HepG2 (cell line): ENCODE measurements at regions not wholly inside any gene's neighbourhood (a gene's known extent, or its start where the extent isn't known, plus 50 kb on each side); places are given as distances from the start of the nearest gene placed in this dataset.

ENCODE experiments used
- ATAC-seq: fragments of 200-7000 bp; cut with Tn5 transposase; 3 replicates; pipeline ENCODE4 v1.9.1; 2020; ENCODE audit warnings: mild to moderate bottlenecking, moderate library complexity
- BruUV-seq: library from RNA; stranded (reverse); fragments of 400-500 nt; replicated peaks from 2 replicates; lab custom pipeline; 2021; lab: Mats Ljungman, UMichigan
- CTCF ChIA-PET: fragments of 300-600 bp; formaldehyde crosslinking; extraction: SDS; loops from one replicate; lab custom pipeline; 2021; ENCODE audit warnings: low total read pairs, inconsistent platforms, low intra/inter-chr PET ratio; lab: Yijun Ruan, JAX
- POLR2A ChIA-PET: fragments of 350-600 bp; sonication (Branson Sonifier 250); formaldehyde crosslinking; loops from one replicate; lab custom pipeline; 2020; ENCODE audit warnings: antibody characterized with exemption, inconsistent platforms; lab: Yijun Ruan, JAX
- DNase-seq: peaks from one replicate; pipeline ENCODE4 v3.0.0-alpha.2; 2015; ENCODE audit warnings: low spot score
- FAIRE-seq: peaks from 3 replicates; lab custom pipeline; 2011; peaks lifted over from hg19 to GRCh38; lab: Jason Lieb, UNC
- H2AFZ ChIP-seq: one replicate; pipeline ENCODE4 v1.6.1; 2011; ENCODE audit warnings: low read length, inconsistent platforms
- H3K27ac ChIP-seq: fragments of 300-600 bp; 3 replicates; pipeline ENCODE4 v1.8.0; 2011; ENCODE audit warnings: mixed run types, mild to moderate bottlenecking, mixed read lengths, low read length, inconsistent platforms; ENCODE audit not compliant: insufficient read depth; ENCODE audit errors: extremely low read length
- H3K27me3 ChIP-seq, 2 experiments: fragments of 200-600 bp in 1 of 2; 2 replicates in 1 of 2; 3 replicates in 1 of 2; pipeline versions ENCODE4 v1.6.0 to v1.8.0; 2011; ENCODE audit warnings: low read length in 2 of 2, mild to moderate bottlenecking in 2 of 2, moderate library complexity in 2 of 2, inconsistent platforms in 1 of 2; ENCODE audit not compliant: insufficient read depth in 2 of 2, control insufficient read depth in 1 of 2
- H3K36me3 ChIP-seq, 2 experiments: fragments of 200-600 bp in 1 of 2; replicated peaks in 1 of 2; 2 replicates in 1 of 2; 3 replicates in 1 of 2; pipeline versions ENCODE4 v1.5.1 to v1.8.0; 2011; ENCODE audit warnings: low read length in 2 of 2, inconsistent platforms in 1 of 2; ENCODE audit not compliant: insufficient read depth in 2 of 2, control insufficient read depth in 1 of 2
- H3K4me1 ChIP-seq: 2 replicates; pipeline ENCODE4 v1.5.1; 2012; ENCODE audit warnings: low read length, inconsistent platforms; ENCODE audit not compliant: insufficient read depth
- H3K4me2 ChIP-seq: 2 replicates; pipeline ENCODE4 v1.6.0; 2011; ENCODE audit warnings: low read depth, low read length, inconsistent platforms
- H3K4me3 ChIP-seq, 3 experiments: fragments of 200-600 bp in 1 of 3; sonication (generic), shearing (Covaris generic) in 1 of 3; replicated peaks in 1 of 3; 2 replicates each; pipeline ENCODE4 v1.5.1; 2011 to 2016; ENCODE audit warnings: low read length in 3 of 3, inconsistent platforms in 2 of 3, low read depth in 2 of 3, mild to moderate bottlenecking in 2 of 3, control low read depth in 1 of 3, mixed read lengths in 1 of 3; ENCODE audit not compliant: insufficient read depth in 1 of 3
- H3K79me2 ChIP-seq: one replicate; pipeline ENCODE4 v1.6.1; 2011; ENCODE audit warnings: low read length, inconsistent platforms; ENCODE audit not compliant: insufficient read depth
- H3K9ac ChIP-seq: 2 replicates; pipeline ENCODE4 v1.6.0; 2011; ENCODE audit warnings: mild to moderate bottlenecking, low read depth, low read length, inconsistent platforms; ENCODE audit not compliant: insufficient read depth
- H3K9me3 ChIP-seq: 2 replicates; pipeline ENCODE4 v1.5.1; 2012; ENCODE audit warnings: mild to moderate bottlenecking, low read length
- H4K20me1 ChIP-seq: 2 replicates; pipeline ENCODE4 v1.6.0; 2011; ENCODE audit warnings: inconsistent platforms, mild to moderate bottlenecking, low read length, moderate library complexity; ENCODE audit not compliant: insufficient read depth
- AFF4 ChIP-seq: sonication (generic); formaldehyde crosslinking; IDR thresholded peaks from 2 replicates; pipeline ENCODE4 v1.4.0; 2020; ENCODE audit warnings: missing genetic modification reagents
- ARNT ChIP-seq: fragments of 450-650 bp; IDR thresholded peaks from 2 replicates; pipeline ENCODE4 v1.6.1; 2017
- GABPB1 ChIP-seq: IDR thresholded peaks from 2 replicates; pipeline ENCODE4 v1.6.1; 2016; ENCODE audit warnings: mild to moderate bottlenecking, missing genetic modification reagents, moderate library complexity, missing compliant biosample characterization
- MED13 ChIP-seq: sonication (generic); formaldehyde crosslinking; IDR thresholded peaks from 2 replicates; pipeline ENCODE4 v1.5.0; 2020; ENCODE audit warnings: missing genetic modification reagents
- MTF1 ChIP-seq: sonication (generic); formaldehyde crosslinking; IDR thresholded peaks from 2 replicates; pipeline ENCODE4 v1.5.0; 2020; ENCODE audit warnings: missing genetic modification reagents
- PCBP1 ChIP-seq: fragments of 200-400 bp; formaldehyde crosslinking; IDR thresholded peaks from 2 replicates; pipeline ENCODE4 v1.6.1; 2017; ENCODE audit warnings: mild to moderate bottlenecking, low read depth, low read length, borderline replicate concordance
- RAD21 ChIP-seq: fragments of 450-650 bp; formaldehyde crosslinking; IDR thresholded peaks from 2 replicates; pipeline ENCODE4 v1.5.0; 2020; ENCODE audit warnings: mild to moderate bottlenecking
- SMC3 ChIP-seq: IDR thresholded peaks from 2 replicates; pipeline ENCODE4 v1.6.1; 2011; ENCODE audit warnings: low read length, improper control_type of control experiment
- ZFP36 ChIP-seq: fragments of 150-350 bp; IDR thresholded peaks from 2 replicates; pipeline ENCODE4 v1.6.1; 2018; ENCODE audit warnings: borderline replicate concordance, low read length, low read depth; ENCODE audit not compliant: partially characterized antibody
- ZMYM3 ChIP-seq: sonication (generic); formaldehyde crosslinking; IDR thresholded peaks from 2 replicates; pipeline ENCODE4 v1.5.1; 2020; ENCODE audit warnings: mild to moderate bottlenecking, missing genetic modification reagents
- ZNF253 ChIP-seq: sonication (generic); formaldehyde crosslinking; IDR thresholded peaks from 2 replicates; pipeline ENCODE4 v1.8.0; 2022; ENCODE audit warnings: mild to moderate bottlenecking, missing genetic modification reagents, borderline replicate concordance
- ZNF33A ChIP-seq: sonication (generic); formaldehyde crosslinking; IDR thresholded peaks from 2 replicates; pipeline ENCODE4 v1.5.1; 2020; ENCODE audit warnings: missing genetic modification reagents, mild to moderate bottlenecking, moderate library complexity, borderline replicate concordance
- ZNF768 ChIP-seq: sonication (generic); formaldehyde crosslinking; IDR thresholded peaks from 2 replicates; pipeline ENCODE4 v1.4.0; 2020; ENCODE audit warnings: missing genetic modification reagents
- WGBS: methylation state at CpG from one replicate; pipeline ENCODE4 v1.1.6; 2017; ENCODE audit warnings: low lambda C conversion rate; 5-methylcytosine and 5-hydroxymethylcytosine counted together
- in situ Hi-C: cut with HindIII; loops from 2 replicates; pipeline ENCODE4 v1.10.0; 2017; ENCODE audit warnings: low pct_unique_long_range_greater_than_20kb; ENCODE audit not compliant: extremely low pct_ligation_motif_present
- intact Hi-C: fragments of 100-400 bp; cut with micrococcal nuclease; formaldehyde crosslinking; loops from one replicate; pipeline ENCODE4 v1.10.0; 2022; ENCODE audit not compliant: unreplicated experiment
- TF ChIP-seq, protein P1 (sequence below): sonication (generic); formaldehyde crosslinking; IDR thresholded peaks from 2 replicates; pipeline ENCODE4 v1.5.0; 2020; ENCODE audit warnings: mild to moderate bottlenecking, missing genetic modification reagents, moderate library complexity

DNA sequence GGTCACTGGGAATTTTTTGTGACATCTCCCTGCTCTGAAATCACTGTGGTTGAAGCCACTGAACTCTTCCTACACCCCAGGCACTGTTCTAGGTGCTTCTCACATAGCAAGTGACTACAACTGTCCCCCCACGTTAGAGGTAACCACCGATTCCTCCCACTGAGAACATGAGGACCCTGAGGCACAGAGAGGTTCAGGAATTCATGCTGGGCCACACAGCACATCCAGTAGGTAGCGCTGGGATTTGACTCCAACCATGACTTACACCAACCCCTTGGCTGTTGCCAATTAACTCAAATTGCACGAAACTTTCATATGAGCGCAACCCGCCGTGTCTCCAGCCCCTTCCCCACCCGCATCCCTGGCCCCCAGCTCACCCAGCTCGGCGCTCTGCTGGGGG lies 105.2 kb downstream of the RFLNA start:
- Histone ChIP-seq H3K4me3 (no peak overlapping the region), H3K27me3 (no peaks in the 10 kb centered on the region), H3K79me2 (no peaks in the 10 kb centered on the region), H4K20me1 (no peaks in the 10 kb centered on the region; the same call in 1 of the 2 replicates), H3K9ac (no peak overlapping the region), H2AFZ (no peak overlapping the region), H3K27ac (no peak overlapping the region), H3K9me3 (no peaks in the 10 kb centered on the region), H3K36me3 (peaks cover 15 to 41% of the 10 kb centered on the region in 2 experiments; a peak in 4 of 5 replicates), H3K4me2 (no peak overlapping the region), H3K4me1 (no peaks in the 10 kb centered on the region)
- no peak for ATAC-seq
- no peak for FAIRE-seq
- ChIA-PET CTCF (interaction anchor here (1.3 kb wide), 1 partner anchor 52 kb away, joined by 3 read pairs; no protein-coding TSS in a partner anchor), POLR2A (interaction anchor here (1.0 kb wide), 1 partner anchor 11 kb away, joined by 5 read pairs; no protein-coding TSS in a partner anchor)
- no TSS peak for BruUV-seq
- TF ChIP-seq ZNF33A (CRISPR knock-in tag) (no peak), ZNF768 (CRISPR knock-in tag) (peak; percentile 68), ZNF253 (no peak), MED13 (CRISPR knock-in tag) (no peak), PCBP1 (no peak)
- no peak for DNase-seq
- in situ Hi-C loops: no loop called here
- WGBS: over 99% methylated on average over 10 of the region's 10 CpGs
- intact Hi-C loops: no loop called here

- H2AFZ ChIP-seq: no peak overlapping the region
- H3K4me3 ChIP-seq: no peak overlapping the region
- no peak overlapping the region for H3K9ac ChIP-seq
- H3K9me3 ChIP-seq: no peaks in the 10 kb centered on the region
- H3K4me2 ChIP-seq: no peak overlapping the region
- H3K79me2 ChIP-seq: no peaks in the 10 kb centered on the region
- no peaks in the 10 kb centered on the region for H3K27me3 ChIP-seq
- in situ Hi-C loops: no loop called here
- intact Hi-C loops: loop anchor here (1.0 to 2.0 kb wide), 2 partner anchors 51 to 67 kb away; no protein-coding TSS in a partner anchor
- ChIA-PET POLR2A (interaction anchor here (1.0 kb wide), 1 partner anchor 11 kb away, joined by 5 read pairs; no protein-coding TSS in a partner anchor), CTCF (interaction anchor here (1.3 kb wide), 1 partner anchor 51 kb away, joined by 3 read pairs; no protein-coding TSS in a partner anchor)
- H4K20me1 ChIP-seq: no peaks in the 10 kb centered on the region; the same call in 1 of the 2 replicates
- DNase-seq (peak; percentile 18), FAIRE-seq (no peak), ATAC-seq (peak; percentile 57)
- no peaks in the 10 kb centered on the region for H3K4me1 ChIP-seq
- no peak overlapping the region for H3K27ac ChIP-seq
- BruUV-seq: no TSS peak
- WGBS: 33% methylated on average over 6 of the region's 11 CpGs
- H3K36me3 ChIP-seq: peaks cover 16 to 45% of the 10 kb centered on the region in 2 experiments; a peak in 4 of 5 replicates
- no peak for TF ChIP-seq ARNT
- TF ChIP-seq AFF4 (CRISPR knock-in tag): no peak
- TF ChIP-seq ZFP36: no peak
- 0 out of 2 replicates have a peak, but pooled peaks have one; percentile 26 for TF ChIP-seq ZMYM3 (CRISPR knock-in tag)
- peak; percentile 39; the same call in 1 of the 2 replicates for TF ChIP-seq SMC3
- TF ChIP-seq MTF1 (CRISPR knock-in tag): no peak
- no peak for TF ChIP-seq GABPB1 (CRISPR knock-in tag)
- TF ChIP-seq, protein P1, sequence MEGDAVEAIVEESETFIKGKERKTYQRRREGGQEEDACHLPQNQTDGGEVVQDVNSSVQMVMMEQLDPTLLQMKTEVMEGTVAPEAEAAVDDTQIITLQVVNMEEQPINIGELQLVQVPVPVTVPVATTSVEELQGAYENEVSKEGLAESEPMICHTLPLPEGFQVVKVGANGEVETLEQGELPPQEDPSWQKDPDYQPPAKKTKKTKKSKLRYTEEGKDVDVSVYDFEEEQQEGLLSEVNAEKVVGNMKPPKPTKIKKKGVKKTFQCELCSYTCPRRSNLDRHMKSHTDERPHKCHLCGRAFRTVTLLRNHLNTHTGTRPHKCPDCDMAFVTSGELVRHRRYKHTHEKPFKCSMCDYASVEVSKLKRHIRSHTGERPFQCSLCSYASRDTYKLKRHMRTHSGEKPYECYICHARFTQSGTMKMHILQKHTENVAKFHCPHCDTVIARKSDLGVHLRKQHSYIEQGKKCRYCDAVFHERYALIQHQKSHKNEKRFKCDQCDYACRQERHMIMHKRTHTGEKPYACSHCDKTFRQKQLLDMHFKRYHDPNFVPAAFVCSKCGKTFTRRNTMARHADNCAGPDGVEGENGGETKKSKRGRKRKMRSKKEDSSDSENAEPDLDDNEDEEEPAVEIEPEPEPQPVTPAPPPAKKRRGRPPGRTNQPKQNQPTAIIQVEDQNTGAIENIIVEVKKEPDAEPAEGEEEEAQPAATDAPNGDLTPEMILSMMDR: peak; percentile 78
- TF ChIP-seq RAD21 (CRISPR knock-in tag): peak; percentile 55
Observed at GRCh38 chr12:124399622-124400021, 104.7 kb downstream of the RFLNA start.
